Thyroid gland (tissue), 4 donors: ENCODE measurements at regions not wholly inside any gene's neighbourhood (a gene's known extent, or its start where the extent isn't known, plus 50 kb on each side); places are given as distances from the start of the nearest gene placed in this dataset.

Experiments used
- DNase-seq, 2 donors: peaks; one replicate each; pipeline ENCODE4 v3.0.0-alpha.2; 2019
- H3K27ac ChIP-seq, 3 donors: fragments of 200-600 bp; sonication (generic); 1 replicate in 2 of 3; 2 replicates in 1 of 3; pipeline ENCODE4 v1.5.1; 2016 to 2019; ENCODE audit warnings: mild to moderate bottlenecking in 1 of 3, moderate library complexity in 1 of 3
- H3K27me3 ChIP-seq: fragments of 200-600 bp; sonication (generic); one replicate; pipeline ENCODE4 v1.5.1; 2019
- H3K36me3 ChIP-seq, 2 donors: fragments of 200-600 bp; sonication (generic); one replicate each; pipeline ENCODE4 v1.5.1; 2016 to 2019
- H3K4me1 ChIP-seq, 2 donors: fragments of 200-600 bp; sonication (generic); one replicate each; pipeline ENCODE4 v1.5.1; 2017 to 2019
- H3K4me3 ChIP-seq, 3 donors: fragments of 200-600 bp; sonication (generic); replicated peaks in 1 of 3; 1 replicate in 2 of 3; 2 replicates in 1 of 3; pipeline ENCODE4 v1.5.1; 2016; ENCODE audit warnings: mild to moderate bottlenecking in 1 of 3
- H3K9me3 ChIP-seq: fragments of 200-600 bp; sonication (generic); one replicate; pipeline ENCODE4 v1.5.1; 2017
- POLR2A ChIP-seq, 2 donors: fragments of 450-650 bp; IDR thresholded peaks; one replicate each; pipeline ENCODE4 v1.6.1; 2017; ENCODE audit warnings: antibody characterized with exemption in 2 of 2, mild to moderate bottlenecking in 2 of 2, moderate library complexity in 1 of 2
- WGBS, 2 donors: methylation state at CpG; one replicate each; pipeline ENCODE4 v1.1.5; 2017; 5-methylcytosine and 5-hydroxymethylcytosine counted together
- intact Hi-C: fragments of 100-400 bp; cut with DNase I; formaldehyde crosslinking; loops from one replicate; pipeline ENCODE4 v1.15.1; 2023
- TF ChIP-seq, protein P1 (sequence below), 6 experiments: fragments of 200-600 bp in 3 of 6; fragments of 450-650 bp in 3 of 6; sonication (generic) in 3 of 6; IDR thresholded peaks; one replicate each; pipeline ENCODE4 v1.5.1; 2016 to 2019; ENCODE audit warnings: antibody characterized with exemption in 6 of 6, mild to moderate bottlenecking in 2 of 6, inconsistent platforms in 1 of 6, moderate library complexity in 1 of 6

DNA sequence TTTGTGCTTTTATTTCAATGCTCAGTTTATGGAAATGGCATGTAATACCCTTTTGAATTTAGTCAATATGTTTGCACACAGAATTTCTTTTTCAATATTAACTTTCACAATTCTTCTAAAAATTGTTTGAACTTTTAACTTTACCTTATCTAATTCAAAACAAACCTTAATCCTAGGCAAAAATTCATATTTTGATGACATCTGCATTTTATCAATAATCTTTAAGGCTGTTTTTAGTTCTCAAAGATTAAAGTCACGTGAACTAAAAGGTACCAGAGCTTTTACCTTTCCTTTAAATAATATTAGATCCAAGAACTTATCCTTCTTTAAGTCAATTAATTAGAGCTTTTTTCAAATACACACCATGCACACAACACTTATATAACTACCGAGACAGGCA, 218.9 kb upstream of the NCAM2 start:
- Histone ChIP-seq H3K36me3 (no peaks in the 10 kb centered on the region), H3K27ac (no peak overlapping the region), H3K27me3 (no peaks in the 10 kb centered on the region), H3K4me1 (no peaks in the 10 kb centered on the region), H3K4me3 (no peak overlapping the region), H3K9me3 (no peaks in the 10 kb centered on the region)
- DNase-seq = no peak
- intact Hi-C loops = no loop called here
- 48 to 67% methylated on average over 2 of the region's 2 CpGs for WGBS, 2 donors
- TF ChIP-seq, protein P1, sequence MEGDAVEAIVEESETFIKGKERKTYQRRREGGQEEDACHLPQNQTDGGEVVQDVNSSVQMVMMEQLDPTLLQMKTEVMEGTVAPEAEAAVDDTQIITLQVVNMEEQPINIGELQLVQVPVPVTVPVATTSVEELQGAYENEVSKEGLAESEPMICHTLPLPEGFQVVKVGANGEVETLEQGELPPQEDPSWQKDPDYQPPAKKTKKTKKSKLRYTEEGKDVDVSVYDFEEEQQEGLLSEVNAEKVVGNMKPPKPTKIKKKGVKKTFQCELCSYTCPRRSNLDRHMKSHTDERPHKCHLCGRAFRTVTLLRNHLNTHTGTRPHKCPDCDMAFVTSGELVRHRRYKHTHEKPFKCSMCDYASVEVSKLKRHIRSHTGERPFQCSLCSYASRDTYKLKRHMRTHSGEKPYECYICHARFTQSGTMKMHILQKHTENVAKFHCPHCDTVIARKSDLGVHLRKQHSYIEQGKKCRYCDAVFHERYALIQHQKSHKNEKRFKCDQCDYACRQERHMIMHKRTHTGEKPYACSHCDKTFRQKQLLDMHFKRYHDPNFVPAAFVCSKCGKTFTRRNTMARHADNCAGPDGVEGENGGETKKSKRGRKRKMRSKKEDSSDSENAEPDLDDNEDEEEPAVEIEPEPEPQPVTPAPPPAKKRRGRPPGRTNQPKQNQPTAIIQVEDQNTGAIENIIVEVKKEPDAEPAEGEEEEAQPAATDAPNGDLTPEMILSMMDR (IDR thresholded peaks at IDR 0.05) = no peak
- TF ChIP-seq POLR2A (IDR thresholded peaks at IDR 0.05) = no peak

DNA sequence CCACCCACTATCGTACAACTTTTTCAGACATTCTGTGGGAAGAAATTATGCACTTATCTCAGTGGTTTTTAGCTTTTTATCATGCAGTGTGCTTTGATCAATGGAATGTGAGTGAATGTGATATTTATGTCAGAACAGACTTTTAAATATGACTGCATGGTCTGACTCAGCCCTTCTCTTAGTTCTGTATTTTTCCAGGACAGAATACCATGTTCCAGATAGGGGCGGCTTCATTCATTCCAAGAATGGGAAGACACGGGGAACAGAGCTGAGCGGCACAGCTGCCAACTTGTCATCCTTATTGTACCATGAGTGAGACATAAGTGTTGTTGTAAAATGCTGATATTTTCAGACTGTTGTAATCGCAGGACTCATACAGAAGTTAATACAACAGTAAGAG, 214.6 kb upstream of the NCAM2 start:
- Histone ChIP-seq H3K4me1 (no peaks in the 10 kb centered on the region), H3K27me3 (no peaks in the 10 kb centered on the region), H3K4me3 (no peak overlapping the region), H3K27ac (no peak overlapping the region), H3K9me3 (no peaks in the 10 kb centered on the region), H3K36me3 (no peaks in the 10 kb centered on the region)
- intact Hi-C loops = no loop called here
- TF ChIP-seq POLR2A (IDR thresholded peaks at IDR 0.05) = no peak
- 86 to 88% methylated on average over 5 of the region's 5 CpGs for WGBS, 2 donors
- no peak for DNase-seq

DNA sequence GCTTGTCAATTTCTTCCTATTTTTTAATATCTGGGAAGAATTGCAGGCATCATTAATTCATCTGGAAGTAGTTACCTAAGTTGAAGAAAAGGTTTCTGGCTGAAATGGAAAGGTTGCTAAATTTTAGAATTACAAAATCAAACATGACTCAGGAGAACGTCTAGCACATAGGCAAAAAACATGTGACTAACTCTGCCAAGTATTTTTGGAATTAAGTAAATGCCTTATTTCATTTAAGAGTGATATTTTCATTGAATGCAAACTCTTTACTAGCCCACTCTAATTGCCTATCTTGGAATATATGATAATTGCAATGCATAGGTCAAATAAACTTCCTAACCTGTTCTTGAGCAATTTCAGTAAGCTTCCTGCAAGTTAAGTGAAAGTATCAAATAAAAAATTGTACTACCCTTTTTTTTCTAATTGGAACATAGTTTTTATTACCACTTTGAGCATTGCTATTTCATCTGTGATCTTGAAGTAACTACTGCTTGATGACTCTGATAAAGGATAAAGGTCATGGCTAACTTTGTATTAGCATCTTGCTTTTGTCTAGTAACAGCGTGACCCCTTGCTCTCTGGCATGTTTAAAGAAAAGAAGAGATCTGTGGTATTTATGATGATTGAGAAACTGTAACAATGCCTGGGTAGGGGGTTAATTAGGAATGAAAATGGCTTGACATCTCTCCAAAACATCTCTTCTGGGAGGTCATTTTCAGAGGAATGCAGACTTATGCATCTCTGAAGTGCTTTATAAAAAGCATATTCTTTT, 208.3 kb upstream of the NCAM2 start:
- H3K4me3 ChIP-seq = no peak overlapping the region
- DNase-seq = no peak
- no peak for TF ChIP-seq POLR2A (IDR thresholded peaks at IDR 0.05)
- TF ChIP-seq, protein P1 (IDR thresholded peaks at IDR 0.05) = no peak
- H3K4me1 ChIP-seq = no peaks in the 10 kb centered on the region
- no peaks in the 10 kb centered on the region for H3K9me3 ChIP-seq
- intact Hi-C loops = no loop called here
- no peaks in the 10 kb centered on the region for H3K36me3 ChIP-seq
- WGBS, 2 donors = 48 to 57% methylated on average over 2 of the region's 2 CpGs
- H3K27ac ChIP-seq = no peak overlapping the region
- H3K27me3 ChIP-seq = no peaks in the 10 kb centered on the region

DNA sequence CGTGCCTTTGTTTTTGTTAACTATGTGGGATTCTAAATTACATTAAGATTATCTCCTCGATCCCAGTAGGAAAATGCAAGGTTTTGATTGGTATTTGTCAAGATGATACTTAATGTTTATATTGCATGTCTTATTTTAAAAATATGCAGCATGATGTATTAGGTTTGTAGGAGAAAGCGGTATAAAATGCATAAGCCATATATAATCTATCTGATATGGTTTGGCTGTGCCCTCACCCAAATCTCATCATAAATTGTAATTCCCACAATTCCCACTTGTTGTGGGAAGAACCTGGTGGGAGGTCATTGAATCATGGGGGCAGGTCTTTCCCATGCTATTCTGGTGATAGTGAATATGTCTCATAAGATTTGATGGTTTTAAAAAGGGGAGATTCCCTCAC, 198.1 kb upstream of the NCAM2 start:
- H3K4me1 ChIP-seq = no peaks in the 10 kb centered on the region
- 91 to 93% methylated on average over 3 of the region's 3 CpGs for WGBS, 2 donors
- no peaks in the 10 kb centered on the region for H3K36me3 ChIP-seq
- TF ChIP-seq, protein P1 (IDR thresholded peaks at IDR 0.05) = no peak
- no peak for TF ChIP-seq POLR2A (IDR thresholded peaks at IDR 0.05)
- H3K4me3 ChIP-seq = no peak overlapping the region
- intact Hi-C loops = no loop called here
- no peak overlapping the region for H3K27ac ChIP-seq
- H3K27me3 ChIP-seq = no peaks in the 10 kb centered on the region
- no peak for DNase-seq
- H3K9me3 ChIP-seq = no peaks in the 10 kb centered on the region

DNA sequence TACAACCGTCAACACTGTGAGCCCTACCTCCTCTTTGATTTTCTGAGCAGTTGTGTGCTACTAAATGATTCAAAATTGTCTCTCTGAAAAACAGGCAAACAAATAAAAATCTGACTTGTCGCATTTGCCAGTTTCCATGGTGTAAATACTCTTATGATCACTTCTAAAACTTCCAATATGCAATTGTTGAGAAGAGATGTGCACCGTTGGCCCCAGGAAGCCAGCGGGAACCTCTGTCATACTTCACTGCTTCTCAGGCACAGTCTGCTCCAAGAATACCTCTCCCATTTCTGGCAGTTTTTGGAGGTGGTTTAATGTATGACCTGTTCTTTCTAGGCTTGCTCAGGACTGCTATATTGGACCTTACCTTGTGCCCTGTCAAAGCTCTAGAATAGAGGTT, 196.0 kb upstream of the NCAM2 start:
- intact Hi-C loops = no loop called here

More for the DNA sequence above, 196.0 kb upstream of the NCAM2 start:
- H3K4me3 ChIP-seq = no peak overlapping the region
- H3K9me3 ChIP-seq = no peaks in the 10 kb centered on the region
- DNase-seq = peak; percentile 7 to 9
- no peaks in the 10 kb centered on the region for H3K27me3 ChIP-seq
- no peaks in the 10 kb centered on the region for H3K36me3 ChIP-seq
- TF ChIP-seq, protein P1 (IDR thresholded peaks at IDR 0.05) = no peak
- WGBS, 2 donors = 57 to 59% methylated on average over 4 of the region's 4 CpGs
- no peak overlapping the region for H3K27ac ChIP-seq
- H3K4me1 ChIP-seq = no peaks in the 10 kb centered on the region
